Endothelial cell of umbilical vein (primary cell): ENCODE measurements at regions not wholly inside any gene's neighbourhood (a gene's known extent, or its start where the extent isn't known, plus 50 kb on each side); places are given as distances from the start of the nearest gene placed in this dataset.

Experiments
- BruUV-seq: library from RNA; stranded (reverse); fragments of 400-500 nt; replicated peaks from 2 replicates; lab custom pipeline; 2021; lab: Mats Ljungman, UMichigan
- CTCF ChIA-PET: fragments of 300-600, 350-600 bp; sonication (Branson Sonifier 250); formaldehyde crosslinking; loops from one replicate; lab custom pipeline; 2021; ENCODE audit warnings: antibody characterized with exemption, inconsistent platforms; lab: Charles Lee
- POLR2A ChIA-PET: fragments of 300-600, 350-600 bp; sonication (Branson Sonifier 250); formaldehyde crosslinking; loops from one replicate; lab custom pipeline; 2021; ENCODE audit warnings: antibody characterized with exemption, inconsistent platforms; lab: Charles Lee
- DNase-seq: peaks from one replicate; pipeline ENCODE4 v3.0.0-alpha.2; 2011; ENCODE audit warnings: low read depth, low spot score
- FAIRE-seq: peaks from 2 replicates; lab custom pipeline; 2011; peaks lifted over from hg19 to GRCh38; lab: Jason Lieb, UNC
- H2AFZ ChIP-seq: 2 replicates; pipeline ENCODE4 v1.6.0; 2012; ENCODE audit warnings: low read depth, low read length, control low read depth, inconsistent platforms
- H3K27ac ChIP-seq: 2 replicates; pipeline ENCODE4 v1.5.1; 2011; ENCODE audit warnings: low read depth, mild to moderate bottlenecking, control low read depth, low read length, moderate library complexity; ENCODE audit not compliant: insufficient read depth
- H3K27me3 ChIP-seq, 2 experiments: 2 replicates each; pipeline versions ENCODE4 v1.6.0 to v1.6.1; 2011; ENCODE audit warnings: low read length in 2 of 2, mixed read lengths in 1 of 2; ENCODE audit not compliant: control insufficient read depth in 2 of 2, insufficient read depth in 2 of 2
- H3K36me3 ChIP-seq, 2 experiments: 2 replicates in 1 of 2; 3 replicates in 1 of 2; pipeline ENCODE4 v1.5.1; 2011; ENCODE audit warnings: low read length in 2 of 2, mild to moderate bottlenecking in 1 of 2, moderate library complexity in 1 of 2; ENCODE audit not compliant: control insufficient read depth in 2 of 2, insufficient read depth in 2 of 2; ENCODE audit errors: extremely low read depth in 1 of 2
- H3K4me1 ChIP-seq: 3 replicates; pipeline ENCODE4 v1.5.1; 2011; ENCODE audit warnings: mild to moderate bottlenecking, low read length; ENCODE audit not compliant: control insufficient read depth, insufficient read depth; ENCODE audit errors: extremely low read depth
- H3K4me2 ChIP-seq: 2 replicates; pipeline ENCODE4 v1.6.1; 2011; ENCODE audit warnings: low read length, control low read depth, mixed read lengths; ENCODE audit not compliant: insufficient read depth
- H3K4me3 ChIP-seq, 3 experiments: fragments of 200-600 bp in 1 of 3; sonication (generic), shearing (Covaris generic) in 1 of 3; replicated peaks in 1 of 3; 2 replicates each; pipeline ENCODE4 v1.5.1; 2011 to 2016; ENCODE audit warnings: control low read depth in 3 of 3, low read length in 3 of 3, mild to moderate bottlenecking in 2 of 3, inconsistent platforms in 1 of 3, low read depth in 1 of 3, moderate library complexity in 1 of 3; ENCODE audit not compliant: insufficient read depth in 1 of 3
- H3K79me2 ChIP-seq: 2 replicates; pipeline ENCODE4 v1.6.0; 2012; ENCODE audit warnings: low read length, inconsistent platforms; ENCODE audit not compliant: control insufficient read depth, insufficient read depth
- H3K9ac ChIP-seq: replicated peaks from 2 replicates; pipeline ENCODE3; 2011; ENCODE audit warnings: low read length, control low read depth; ENCODE audit not compliant: insufficient read depth; ENCODE audit errors: extremely low read depth
- H3K9me1 ChIP-seq: replicated peaks from 3 replicates; pipeline ENCODE4 v1.6.0; 2011; ENCODE audit warnings: mild to moderate bottlenecking, low read length; ENCODE audit not compliant: control insufficient read depth, insufficient read depth; ENCODE audit errors: extremely low read depth
- H3K9me3 ChIP-seq: replicated peaks from 2 replicates; pipeline ENCODE4 v1.5.1; 2012; ENCODE audit warnings: low read length, inconsistent platforms; ENCODE audit not compliant: control insufficient read depth, insufficient read depth
- H4K20me1 ChIP-seq: replicated peaks from 2 replicates; pipeline ENCODE3; 2011; ENCODE audit warnings: mild to moderate bottlenecking, low read length; ENCODE audit not compliant: control insufficient read depth, insufficient read depth; ENCODE audit errors: extremely low read depth
- CTCF ChIP-seq, 2 donors: IDR thresholded peaks; 1 replicate in 1 of 2; 2 replicates in 1 of 2; pipeline ENCODE4 v1.5.1; 2011; ENCODE audit warnings: low read length in 2 of 2, mild to moderate bottlenecking in 2 of 2, moderate library complexity in 2 of 2, control low read depth in 1 of 2, inconsistent platforms in 1 of 2, low read depth in 1 of 2; ENCODE audit not compliant: insufficient read depth in 1 of 2; ENCODE audit errors: extremely low read depth in 1 of 2
- EZH2 ChIP-seq: IDR thresholded peaks from 2 replicates; pipeline ENCODE4 v1.6.1; 2012; ENCODE audit warnings: borderline replicate concordance, low read depth, mild to moderate bottlenecking, moderate library complexity, low read length, inconsistent platforms; ENCODE audit not compliant: severe bottlenecking
- FOS ChIP-seq: IDR thresholded peaks from 2 replicates; pipeline ENCODE4 v1.6.1; 2011; ENCODE audit warnings: mild to moderate bottlenecking, low read length, moderate library complexity, borderline replicate concordance; ENCODE audit not compliant: insufficient read depth
- GATA2 ChIP-seq: IDR thresholded peaks from 2 replicates; pipeline ENCODE4 v1.7.0; 2011; ENCODE audit warnings: low read depth, mild to moderate bottlenecking, moderate library complexity, mixed read lengths, low read length; ENCODE audit not compliant: insufficient read length, insufficient read depth
- JUN ChIP-seq: IDR thresholded peaks from 2 replicates; pipeline ENCODE4 v1.6.1; 2011; ENCODE audit warnings: borderline replicate concordance, low read depth; ENCODE audit not compliant: insufficient read length, insufficient read depth
- MYC ChIP-seq: IDR thresholded peaks from one replicate; pipeline ENCODE4 v1.6.1; 2011; ENCODE audit warnings: mild to moderate bottlenecking, low read depth, low read length
- POLR2A ChIP-seq: IDR thresholded peaks from 2 replicates; pipeline ENCODE4 v1.6.1; 2012; ENCODE audit warnings: low read depth, mild to moderate bottlenecking, control low read depth, low read length
- POLR2AphosphoS5 ChIP-seq: IDR thresholded peaks from 2 replicates; pipeline ENCODE4 v1.6.1; 2012; ENCODE audit warnings: low read depth, mild to moderate bottlenecking, control low read depth, low read length, moderate library complexity; ENCODE audit not compliant: insufficient read depth
- dilution Hi-C: fragments of 300-500 bp; cut with MboI; formaldehyde crosslinking; loops from one replicate; pipeline ENCODE4 v1.15.0; 2019; ENCODE audit warnings: low sequenced_read_pairs; ENCODE audit not compliant: extremely low pct_ligation_motif_present
- intact Hi-C: fragments of 100-400 bp; cut with micrococcal nuclease; formaldehyde crosslinking; loops from one replicate; pipeline ENCODE4 v1.10.0; 2022
- TF ChIP-seq, protein P1 (sequence below): IDR thresholded peaks from 2 replicates; pipeline ENCODE4 v1.6.1; 2011; ENCODE audit not compliant: insufficient read depth, insufficient read length

DNA sequence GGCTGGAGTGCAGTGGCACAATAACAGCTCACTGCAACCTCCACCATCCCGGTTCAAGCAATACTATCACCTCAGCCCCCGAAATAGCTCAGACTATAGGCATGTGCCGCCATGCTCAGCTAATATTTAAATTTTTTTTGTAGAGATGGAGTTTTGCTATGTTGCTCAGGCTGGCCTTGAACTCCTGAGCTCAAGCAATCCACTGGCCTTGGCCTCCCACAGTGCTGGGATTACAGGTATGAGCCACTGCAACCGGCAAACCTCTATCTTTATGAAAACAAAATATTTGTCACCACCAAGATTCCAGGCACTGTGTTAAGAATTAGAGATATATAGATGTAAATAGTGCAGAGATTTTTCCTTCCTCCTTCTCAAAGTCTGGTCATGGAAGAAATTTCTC is 232.5 kb downstream of the ANKRD50 start:
- no peaks in the 10 kb centered on the region for H3K79me2 ChIP-seq

More for the DNA sequence above, 232.5 kb downstream of the ANKRD50 start:
- Histone ChIP-seq H3K9ac (no peak overlapping the region), H3K27me3 (no peaks in the 10 kb centered on the region), H4K20me1 (no peaks in the 10 kb centered on the region), H3K4me3 (no peak overlapping the region), H3K9me1 (no peaks in the 10 kb centered on the region), H3K36me3 (no peaks in the 10 kb centered on the region), H2AFZ (no peak overlapping the region), H3K27ac (no peak overlapping the region), H3K4me2 (no peak overlapping the region), H3K9me3 (no peaks in the 10 kb centered on the region), H3K4me1 (peaks cover 30% of the 10 kb centered on the region)
- DNase-seq (no peak), FAIRE-seq (no peak)
- intact Hi-C loops (no loop called here), dilution Hi-C loops (no loop called here)
- POLR2A ChIA-PET = no interaction called here
- TF ChIP-seq POLR2AphosphoS5 = no peak
- TF ChIP-seq JUN = no peak
- TF ChIP-seq, protein P1, sequence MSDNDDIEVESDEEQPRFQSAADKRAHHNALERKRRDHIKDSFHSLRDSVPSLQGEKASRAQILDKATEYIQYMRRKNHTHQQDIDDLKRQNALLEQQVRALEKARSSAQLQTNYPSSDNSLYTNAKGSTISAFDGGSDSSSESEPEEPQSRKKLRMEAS = no peak
- TF ChIP-seq CTCF (IDR thresholded peaks at IDR 0.05; ENCODE audit: extremely low read depth in 1 of 2, insufficient read depth in 1 of 2, low read depth in 1 of 2, low read length in 2 of 2) = no peak
- no peak for TF ChIP-seq EZH2
- TF ChIP-seq GATA2 = no peak
- TF ChIP-seq POLR2A = no peak
- TF ChIP-seq MYC = no peak
- no peak for TF ChIP-seq FOS
- BruUV-seq = no TSS peak
- CTCF ChIA-PET = interaction anchor here (0.9 to 1.5 kb wide), 2 partner anchors 146 to 804 kb away, joined by 3 read pairs; no protein-coding TSS in a partner anchor
